Kidney (tissue), 13 donors: ENCODE measurements at regions not wholly inside any gene's neighbourhood (a gene's known extent, or its start where the extent isn't known, plus 50 kb on each side); places are given as distances from the start of the nearest gene placed in this dataset.

Experiments used
- DNase-seq, 5 donors: peaks; one replicate each; pipeline ENCODE4 v3.0.0-alpha.2; 2013 to 2020
- FAIRE-seq: peaks from 2 replicates; lab custom pipeline; 2012; peaks lifted over from hg19 to GRCh38; lab: Jason Lieb, UNC
- H3K27ac ChIP-seq, 2 donors: one replicate each; pipeline ENCODE4 v1.7.0; 2013; ENCODE audit warnings: low read depth in 2 of 2, low read length in 2 of 2, inconsistent platforms in 1 of 2
- H3K27me3 ChIP-seq: one replicate; pipeline ENCODE4 v1.7.1; 2013; ENCODE audit warnings: low read length, inconsistent platforms; ENCODE audit not compliant: control insufficient read depth, insufficient read depth
- H3K36me3 ChIP-seq, 3 donors: one replicate each; pipeline versions ENCODE4 v1.7.0 to v1.7.1; 2013; ENCODE audit warnings: low read length in 3 of 3, control low read depth in 1 of 3, inconsistent platforms in 1 of 3; ENCODE audit not compliant: insufficient read depth in 3 of 3, control insufficient read depth in 2 of 3
- H3K4me1 ChIP-seq, 3 donors: one replicate each; pipeline versions ENCODE4 v1.7.0 to v1.7.1; 2013; ENCODE audit warnings: low read length in 3 of 3, inconsistent platforms in 1 of 3, low read depth in 1 of 3; ENCODE audit not compliant: control insufficient read depth in 2 of 3, insufficient read depth in 2 of 3
- H3K4me3 ChIP-seq, 3 donors: one replicate each; pipeline versions ENCODE4 v1.7.0 to v1.8.1; 2013; ENCODE audit warnings: low read length in 3 of 3, control low read depth in 1 of 3, inconsistent platforms in 1 of 3
- H3K9ac ChIP-seq, 3 donors: one replicate each; pipeline versions ENCODE4 v1.7.0 to v1.7.1; 2013; ENCODE audit warnings: low read length in 3 of 3, control low read depth in 1 of 3, inconsistent platforms in 1 of 3
- H3K9me3 ChIP-seq, 3 donors: one replicate each; pipeline versions ENCODE4 v1.7.0 to v1.7.1; 2013; ENCODE audit warnings: low read length in 3 of 3, control low read depth in 1 of 3, inconsistent platforms in 1 of 3; ENCODE audit not compliant: control insufficient read depth in 2 of 3, insufficient read depth in 1 of 3
- intact Hi-C: fragments of 100-400 bp; cut with DNase I; formaldehyde crosslinking; loops from one replicate; pipeline ENCODE4 v1.11.1; 2022
- TF ChIP-seq, protein P1 (sequence below): IDR thresholded peaks from 3 replicates; pipeline ENCODE4 v1.5.1; 2012; ENCODE audit warnings: mild to moderate bottlenecking, moderate library complexity, borderline replicate concordance; ENCODE audit not compliant: insufficient read depth; ENCODE audit errors: extremely low read depth
- donor health status: control.
- donor health status: control.
- donor health status: control.
- donor health status: control.
- donor health status: control.
- donor health status: DM: yes; HTN: yes; CAD: no.
- donor health status: Normal renal cell carcinoma (clear cell type).

DNA sequence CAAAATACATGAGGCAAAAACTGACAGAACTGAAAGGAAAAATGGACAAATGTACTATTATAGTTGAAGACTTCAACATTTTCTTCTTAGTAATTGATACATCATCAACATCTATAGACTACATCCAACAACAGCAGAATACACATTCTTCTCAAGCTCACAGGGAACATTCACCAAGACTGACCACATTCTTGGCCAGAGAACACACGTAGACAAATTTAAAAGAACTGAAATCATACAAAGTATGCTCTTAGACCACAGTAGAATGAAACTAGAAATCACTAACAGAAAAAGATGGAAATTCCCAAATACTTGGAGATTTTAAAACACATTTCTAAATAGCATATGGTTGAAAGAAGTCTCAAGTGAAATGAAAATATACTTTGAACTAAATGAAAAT, 55.1 kb upstream of the NSMCE3 start:
- FAIRE-seq (no peak), DNase-seq (no peak)
- TF ChIP-seq, protein P1, sequence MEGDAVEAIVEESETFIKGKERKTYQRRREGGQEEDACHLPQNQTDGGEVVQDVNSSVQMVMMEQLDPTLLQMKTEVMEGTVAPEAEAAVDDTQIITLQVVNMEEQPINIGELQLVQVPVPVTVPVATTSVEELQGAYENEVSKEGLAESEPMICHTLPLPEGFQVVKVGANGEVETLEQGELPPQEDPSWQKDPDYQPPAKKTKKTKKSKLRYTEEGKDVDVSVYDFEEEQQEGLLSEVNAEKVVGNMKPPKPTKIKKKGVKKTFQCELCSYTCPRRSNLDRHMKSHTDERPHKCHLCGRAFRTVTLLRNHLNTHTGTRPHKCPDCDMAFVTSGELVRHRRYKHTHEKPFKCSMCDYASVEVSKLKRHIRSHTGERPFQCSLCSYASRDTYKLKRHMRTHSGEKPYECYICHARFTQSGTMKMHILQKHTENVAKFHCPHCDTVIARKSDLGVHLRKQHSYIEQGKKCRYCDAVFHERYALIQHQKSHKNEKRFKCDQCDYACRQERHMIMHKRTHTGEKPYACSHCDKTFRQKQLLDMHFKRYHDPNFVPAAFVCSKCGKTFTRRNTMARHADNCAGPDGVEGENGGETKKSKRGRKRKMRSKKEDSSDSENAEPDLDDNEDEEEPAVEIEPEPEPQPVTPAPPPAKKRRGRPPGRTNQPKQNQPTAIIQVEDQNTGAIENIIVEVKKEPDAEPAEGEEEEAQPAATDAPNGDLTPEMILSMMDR = no peak
- no peaks in the 10 kb centered on the region for H3K36me3 ChIP-seq
- H3K9me3 ChIP-seq = no peaks in the 10 kb centered on the region
- H3K4me1 ChIP-seq = no peaks in the 10 kb centered on the region
- H3K4me3 ChIP-seq = no peak overlapping the region
- H3K9ac ChIP-seq = no peak overlapping the region
- H3K27ac ChIP-seq = no peak overlapping the region
- intact Hi-C loops = no loop called here
- no peaks in the 10 kb centered on the region for H3K27me3 ChIP-seq

DNA sequence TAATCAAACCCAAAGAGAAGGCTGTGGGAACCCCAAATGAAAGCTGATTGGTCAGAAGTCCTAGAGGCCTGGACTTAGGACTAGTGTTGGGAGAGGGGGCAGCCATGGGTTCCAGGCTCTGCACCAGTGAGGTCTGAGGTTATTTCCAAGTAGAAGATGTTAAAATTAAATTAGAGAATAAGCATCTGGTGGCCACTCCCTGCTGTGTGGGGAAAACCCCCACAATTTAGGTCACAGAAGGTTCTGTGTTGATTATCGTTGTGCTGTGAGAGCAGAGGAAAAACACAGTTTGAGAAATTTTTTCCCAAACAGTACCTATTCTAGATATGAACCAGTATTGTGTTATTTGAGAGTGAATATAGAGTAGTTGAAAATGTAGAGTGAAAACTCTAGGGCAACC, 53.9 kb upstream of the NSMCE3 start:
- TF ChIP-seq, protein P1 = no peak
- no peaks in the 10 kb centered on the region for H3K36me3 ChIP-seq
- DNase-seq (no peak), FAIRE-seq (no peak)
- H3K4me1 ChIP-seq = no peaks in the 10 kb centered on the region
- H3K27me3 ChIP-seq = no peaks in the 10 kb centered on the region
- no peak overlapping the region for H3K4me3 ChIP-seq
- no peak overlapping the region for H3K27ac ChIP-seq
- intact Hi-C loops = no loop called here
- H3K9me3 ChIP-seq = no peaks in the 10 kb centered on the region
- no peak overlapping the region for H3K9ac ChIP-seq

DNA sequence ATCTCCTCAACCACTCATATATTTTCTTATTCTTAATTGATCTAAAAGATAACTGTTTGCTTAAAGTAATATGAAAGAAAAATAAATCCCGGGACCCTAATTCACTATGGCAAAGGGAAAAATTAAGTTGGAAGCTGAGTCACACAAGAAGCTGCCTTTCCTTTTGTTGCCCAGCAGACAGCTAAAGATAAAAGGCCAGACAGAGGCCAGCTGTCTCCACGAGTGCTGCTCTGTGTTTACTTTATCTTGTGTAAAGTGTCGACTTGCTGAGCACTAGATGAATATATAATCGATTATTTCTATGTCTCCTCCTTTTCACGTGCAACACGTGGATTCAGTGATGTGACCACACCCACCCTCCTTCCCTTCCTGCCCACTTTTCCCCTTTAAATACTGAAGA, 52.8 kb upstream of the NSMCE3 start:
- intact Hi-C loops = no loop called here
- peak in 1 of 5 donors; percentile 42 for DNase-seq
- TF ChIP-seq, protein P1 = no peak
- no peaks in the 10 kb centered on the region for H3K9me3 ChIP-seq
- no peak overlapping the region for H3K9ac ChIP-seq
- H3K27me3 ChIP-seq = no peaks in the 10 kb centered on the region
- H3K36me3 ChIP-seq = no peaks in the 10 kb centered on the region
- no peaks in the 10 kb centered on the region for H3K4me1 ChIP-seq
- H3K4me3 ChIP-seq = no peak overlapping the region
- FAIRE-seq = no peak
- H3K27ac ChIP-seq = no peak overlapping the region

DNA sequence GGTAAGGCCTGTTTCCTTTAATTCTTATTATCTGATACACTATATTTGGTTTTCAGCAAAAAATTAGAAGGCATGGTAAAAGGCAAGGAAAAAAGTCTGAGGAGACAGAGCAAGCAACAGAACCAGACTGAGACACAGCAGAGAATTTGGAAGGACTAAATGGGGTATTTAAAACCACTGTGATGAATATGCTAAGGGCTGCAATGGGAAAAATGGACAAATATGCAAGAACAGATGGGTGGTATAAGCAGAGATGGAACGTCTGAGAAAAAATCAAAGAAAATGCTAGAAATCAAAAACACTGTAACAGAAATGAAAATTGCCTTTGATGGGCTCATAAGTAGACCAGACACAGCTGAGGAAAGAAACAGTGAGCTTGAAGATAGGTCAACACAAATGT, 50.8 kb upstream of the NSMCE3 start:
- DNase-seq (no peak), FAIRE-seq (no peak)
- Histone ChIP-seq H3K4me3 (no peak overlapping the region), H3K9ac (no peak overlapping the region), H3K4me1 (no peaks in the 10 kb centered on the region), H3K9me3 (no peaks in the 10 kb centered on the region), H3K36me3 (no peaks in the 10 kb centered on the region), H3K27me3 (no peaks in the 10 kb centered on the region), H3K27ac (no peak overlapping the region)
- intact Hi-C loops = no loop called here
- TF ChIP-seq, protein P1 = no peak
